A673 (cell line): ENCODE measurements at regions not wholly inside any gene's neighbourhood (a gene's known extent, or its start where the extent isn't known, plus 50 kb on each side); places are given as distances from the start of the nearest gene placed in this dataset.

Experiments
- BruUV-seq: library from RNA; stranded (reverse); fragments of 400-500 nt; replicated peaks from 2 replicates; lab custom pipeline; 2021; lab: Mats Ljungman, UMichigan
- CTCF ChIA-PET: fragments of 300-600 bp; sonication (Branson Sonifier 250); formaldehyde crosslinking; loops from one replicate; lab custom pipeline; 2022; ENCODE audit warnings: antibody characterized with exemption; lab: Charles Lee
- POLR2A ChIA-PET: fragments of 300-600 bp; sonication (Branson Sonifier 250); formaldehyde crosslinking; loops from one replicate; lab custom pipeline; 2022; ENCODE audit warnings: antibody characterized with exemption; ENCODE audit not compliant: low non-redundant PET; lab: Charles Lee
- DNase-seq: peaks from one replicate; pipeline ENCODE4 v3.0.0-alpha.2; 2015; ENCODE audit warnings: low spot score
- H3K27ac ChIP-seq: fragments of 200-600 bp; sonication (generic); 2 replicates; pipeline ENCODE4 v1.5.1; 2016; ENCODE audit warnings: mixed run types, low read depth, mild to moderate bottlenecking, mixed read lengths, antibody characterized with exemption, low read length; ENCODE audit not compliant: poor library complexity, severe bottlenecking
- H3K27me3 ChIP-seq: fragments of 200-600 bp; sonication (generic); replicated peaks from 2 replicates; pipeline ENCODE4 v1.6.1; 2017; ENCODE audit warnings: mixed run types, low read depth, mild to moderate bottlenecking, mixed read lengths, antibody characterized with exemption, low read length; ENCODE audit not compliant: insufficient read depth, poor library complexity
- H3K36me3 ChIP-seq: fragments of 200-600 bp; sonication (generic); 2 replicates; pipeline ENCODE4 v1.6.1; 2016; ENCODE audit warnings: mixed run types, mild to moderate bottlenecking, mixed read lengths, antibody characterized with exemption, low read length; ENCODE audit not compliant: insufficient read depth, poor library complexity, severe bottlenecking
- H3K4me1 ChIP-seq: fragments of 200-600 bp; sonication (generic); 2 replicates; pipeline ENCODE4 v1.6.1; 2017; ENCODE audit warnings: mixed run types, mild to moderate bottlenecking, mixed read lengths, antibody characterized with exemption, low read length; ENCODE audit not compliant: insufficient read depth, poor library complexity, severe bottlenecking
- H3K4me3 ChIP-seq: fragments of 200-600 bp; sonication (generic); 2 replicates; pipeline ENCODE4 v1.5.1; 2016; ENCODE audit warnings: low read depth, mixed run types, mild to moderate bottlenecking, mixed read lengths, low read length; ENCODE audit not compliant: poor library complexity, severe bottlenecking
- H3K9me3 ChIP-seq: fragments of 200-600 bp; sonication (generic); 2 replicates; pipeline ENCODE4 v1.6.1; 2016; ENCODE audit warnings: mixed run types, low read depth, mild to moderate bottlenecking, mixed read lengths, antibody characterized with exemption, low read length; ENCODE audit not compliant: poor library complexity, severe bottlenecking
- CTCF ChIP-seq: fragments of 300-800, 200-600 bp; sonication (generic); conservative IDR thresholded peaks from 2 replicates; pipeline ENCODE4 v1.5.1; 2017; ENCODE audit warnings: low read depth, mild to moderate bottlenecking, antibody characterized with exemption, low read length, moderate library complexity, mixed read lengths
- EZH2 ChIP-seq: fragments of 200-600 bp; sonication (generic); IDR thresholded peaks from 2 replicates; pipeline ENCODE4 v1.6.1; 2017; ENCODE audit warnings: borderline replicate concordance, low read depth, mild to moderate bottlenecking, mixed read lengths, antibody characterized with exemption, low read length; ENCODE audit not compliant: poor library complexity, severe bottlenecking
- intact Hi-C: fragments of 100-400 bp; cut with micrococcal nuclease; formaldehyde crosslinking; loops from one replicate; pipeline ENCODE4 v1.10.0; 2022; ENCODE audit not compliant: unreplicated experiment

GRCh38 chr12:13745111-13745860, 236.1 kb downstream of the GRIN2B start:
- Histone ChIP-seq H3K27ac (no peak overlapping the region), H3K36me3 (no peaks in the 10 kb centered on the region), H3K9me3 (no peaks in the 10 kb centered on the region), H3K4me1 (no peaks in the 10 kb centered on the region), H3K4me3 (no peak overlapping the region), H3K27me3 (peaks cover 77% of the 10 kb centered on the region)
- no peak for DNase-seq
- ChIA-PET CTCF (no interaction called here), POLR2A (no interaction called here)
- no TSS peak for BruUV-seq
- no peak for TF ChIP-seq CTCF
- TF ChIP-seq EZH2 = no peak
- intact Hi-C loops = no loop called here

- Histone ChIP-seq H3K36me3 (no peaks in the 10 kb centered on the region), H3K27ac (no peak overlapping the region), H3K27me3 (peaks cover 70% of the 10 kb centered on the region), H3K4me1 (no peaks in the 10 kb centered on the region), H3K4me3 (no peak overlapping the region), H3K9me3 (no peaks in the 10 kb centered on the region)
- TF ChIP-seq CTCF = no peak
- TF ChIP-seq EZH2 = no peak
- POLR2A ChIA-PET = no interaction called here
- no TSS peak for BruUV-seq
- intact Hi-C loops = no loop called here
- DNase-seq = no peak
- CTCF ChIA-PET = no interaction called here
Measured at GRCh38 chr12:13744561-13744960, 236.8 kb downstream of the GRIN2B start.

- H3K4me1 ChIP-seq = no peaks in the 10 kb centered on the region
- intact Hi-C loops = no loop called here
- BruUV-seq = no TSS peak
- ChIA-PET POLR2A (no interaction called here), CTCF (interaction anchor here (0.6 kb wide), 1 partner anchor 953 kb away, joined by 3 read pairs; no protein-coding TSS in a partner anchor)
- no peak overlapping the region for H3K4me3 ChIP-seq
- no peaks in the 10 kb centered on the region for H3K9me3 ChIP-seq
- H3K27ac ChIP-seq = no peak overlapping the region
- DNase-seq = no peak
- peaks cover 28% of the 10 kb centered on the region for H3K27me3 ChIP-seq
- no peaks in the 10 kb centered on the region for H3K36me3 ChIP-seq
- TF ChIP-seq EZH2 = no peak
- no peak for TF ChIP-seq CTCF
Measured at GRCh38 chr12:13740149-13740545, 241.3 kb downstream of the GRIN2B start.
